Hematopoietic multipotent progenitor cell treated with erythropoietin and hydrocortisone succinate and interleukin-3 and kit ligand, for 4 days (in vitro differentiated cells): ENCODE measurements at regions not wholly inside any gene's neighbourhood (a gene's known extent, or its start where the extent isn't known, plus 50 kb on each side); places are given as distances from the start of the nearest gene placed in this dataset.

Source experiments
- DNase-seq: peaks from one replicate; pipeline ENCODE4 v3.0.0-alpha.2; 2015

GRCh38 chr3:87390821-87391220 lies 114.4 kb upstream of the POU1F1 start:
- no peak for DNase-seq

DNA sequence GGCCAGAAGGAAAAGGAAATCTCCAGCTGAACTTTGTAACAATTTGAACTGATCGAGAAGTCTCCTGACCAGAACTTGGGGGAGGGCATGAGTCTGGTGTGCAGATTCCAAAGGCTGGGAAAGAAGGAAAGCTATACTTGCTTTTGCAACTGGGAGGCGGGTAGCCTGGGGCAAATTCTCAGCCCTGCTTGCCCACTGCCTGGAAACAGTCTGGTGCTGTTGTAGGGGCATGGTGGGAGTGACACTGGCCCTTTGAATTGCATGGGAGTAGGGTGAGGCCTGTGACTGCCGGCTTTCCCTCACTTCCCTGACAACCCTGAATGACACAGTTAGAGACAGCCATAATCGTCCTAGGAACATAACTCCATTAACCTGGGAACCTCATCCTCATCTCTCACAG lies 114.0 kb upstream of the POU1F1 start:
- DNase-seq, result no peak

- DNase-seq, result no peak
These were observed 98.9 kb upstream of the POU1F1 start for GRCh38 chr3:87375231-87375682.

DNA sequence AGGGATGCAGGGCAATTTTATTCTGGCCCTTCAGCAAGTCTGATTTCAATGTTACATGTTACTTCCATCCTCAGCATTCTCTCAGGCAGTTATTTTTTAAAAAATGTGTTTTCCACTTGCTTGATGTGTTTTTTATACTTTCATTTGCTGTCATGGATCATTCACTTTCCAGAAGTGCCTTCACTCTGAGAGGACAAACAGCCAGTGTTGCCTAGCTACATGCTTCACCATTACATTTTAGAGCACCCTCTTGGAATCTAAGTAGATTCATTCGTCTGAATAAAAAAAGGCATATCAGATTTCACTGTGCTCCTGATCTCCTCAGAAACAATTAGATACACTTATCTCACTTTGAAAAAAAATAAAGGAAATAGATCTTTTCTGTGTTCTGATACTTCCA lies 93.6 kb upstream of the POU1F1 start:
- no peak for DNase-seq

- DNase-seq, result peak; percentile 56
These were observed 91.4 kb upstream of the POU1F1 start for GRCh38 chr3:87367736-87368135.

GRCh38 chr3:87363721-87364120 lies 87.3 kb upstream of the POU1F1 start:
- no peak for DNase-seq

- DNase-seq, result no peak
These were observed 85.6 kb upstream of the POU1F1 start for GRCh38 chr3:87361956-87362355.

DNA sequence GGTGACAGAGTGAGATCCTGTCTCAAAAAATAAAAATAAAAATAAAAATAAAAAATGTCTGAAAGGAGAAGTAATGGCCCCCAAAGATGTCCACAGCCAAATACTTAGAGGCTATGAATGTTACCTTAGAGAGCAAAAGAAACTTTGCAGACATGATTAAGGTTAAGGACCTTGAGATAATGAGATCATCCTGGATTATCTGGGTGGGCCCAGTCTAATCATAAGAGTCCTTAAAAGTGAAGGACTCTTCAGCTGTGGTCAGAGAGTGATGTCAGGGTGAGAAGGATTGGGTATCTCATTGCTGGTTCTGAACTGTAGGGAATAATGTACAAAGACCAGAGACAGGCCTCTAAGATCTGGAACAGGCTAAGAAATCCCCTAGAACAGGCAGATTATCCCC lies 84.9 kb upstream of the POU1F1 start:
- DNase-seq, result no peak

DNA sequence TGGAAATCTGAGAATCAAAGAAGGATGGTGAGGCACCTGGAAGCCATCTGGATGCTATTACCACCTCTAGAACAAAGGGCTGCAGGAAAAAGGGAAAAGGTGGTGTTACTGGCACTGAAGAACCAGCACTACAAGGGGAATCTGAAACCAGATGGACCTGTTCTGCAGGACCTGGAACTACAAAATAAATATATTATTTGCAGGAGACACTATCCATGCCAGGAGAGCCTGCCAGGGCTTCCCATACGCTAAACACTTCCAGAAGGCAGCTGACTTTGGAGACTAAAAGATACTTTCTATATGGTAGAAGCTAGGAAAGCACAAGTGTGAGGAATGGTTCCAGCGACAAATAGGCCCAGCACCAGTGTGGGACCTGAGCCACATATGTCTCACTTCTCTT lies 83.4 kb upstream of the POU1F1 start:
- DNase-seq, result no peak

DNA sequence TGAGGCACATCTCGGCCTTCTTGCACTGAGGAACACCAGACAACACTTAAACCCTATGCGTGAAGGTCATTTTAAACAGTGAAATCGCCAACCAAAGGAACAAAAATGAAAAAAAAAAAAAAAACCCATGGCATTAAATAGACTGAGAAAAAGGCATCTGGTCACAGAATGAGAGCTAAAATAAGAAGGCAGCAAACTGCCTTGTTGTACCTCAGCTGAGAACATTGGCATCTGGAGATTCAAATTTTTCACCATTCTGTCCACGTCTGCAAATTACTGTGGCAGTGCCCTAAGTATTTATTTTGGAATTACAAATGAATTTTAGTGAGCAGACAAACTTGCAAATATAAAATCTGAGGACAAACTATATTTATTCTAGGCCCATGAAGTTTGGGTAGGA lies 82.6 kb upstream of the POU1F1 start:
- no peak for DNase-seq

DNA sequence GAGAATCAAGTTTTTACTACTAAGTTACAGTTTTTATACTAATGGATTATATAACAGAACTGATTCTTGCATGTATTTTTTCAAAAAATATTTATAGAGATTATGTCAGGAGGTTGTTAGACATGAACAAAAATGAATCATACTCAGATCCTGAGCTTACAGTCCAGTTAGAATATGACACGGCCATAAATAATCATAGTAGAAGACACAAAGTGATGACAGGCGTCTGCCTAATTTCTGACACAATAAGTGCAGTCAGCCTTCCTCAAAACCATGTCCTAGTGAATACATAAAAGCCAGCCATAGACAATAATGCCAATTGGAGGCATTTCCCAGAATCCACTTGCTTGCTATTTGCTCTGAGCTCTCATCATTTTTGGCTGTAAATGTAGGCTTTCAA lies 81.7 kb upstream of the POU1F1 start:
- no peak for DNase-seq

- DNase-seq, result no peak
These were observed 78.0 kb upstream of the POU1F1 start for GRCh38 chr3:87354398-87354797.

DNA sequence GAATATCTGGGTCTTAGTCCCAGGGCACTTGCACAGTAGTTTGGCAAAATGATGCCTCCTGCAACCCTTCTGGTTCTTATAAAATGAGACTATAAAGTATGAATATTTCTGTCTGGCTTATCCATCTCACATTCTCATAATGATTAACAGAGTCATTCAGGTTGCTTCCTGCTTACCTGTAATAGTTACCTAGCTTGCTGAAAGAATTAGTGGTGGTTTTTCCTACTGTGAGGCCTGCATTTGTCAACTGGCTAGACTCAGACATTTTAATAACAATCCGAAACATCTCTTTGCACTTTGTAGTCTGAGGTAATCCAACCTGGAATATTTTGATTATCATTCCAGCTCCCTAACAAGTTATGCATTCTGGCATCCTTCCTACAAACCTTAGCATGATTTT lies 75.6 kb upstream of the POU1F1 start:
- DNase-seq, result no peak

DNA sequence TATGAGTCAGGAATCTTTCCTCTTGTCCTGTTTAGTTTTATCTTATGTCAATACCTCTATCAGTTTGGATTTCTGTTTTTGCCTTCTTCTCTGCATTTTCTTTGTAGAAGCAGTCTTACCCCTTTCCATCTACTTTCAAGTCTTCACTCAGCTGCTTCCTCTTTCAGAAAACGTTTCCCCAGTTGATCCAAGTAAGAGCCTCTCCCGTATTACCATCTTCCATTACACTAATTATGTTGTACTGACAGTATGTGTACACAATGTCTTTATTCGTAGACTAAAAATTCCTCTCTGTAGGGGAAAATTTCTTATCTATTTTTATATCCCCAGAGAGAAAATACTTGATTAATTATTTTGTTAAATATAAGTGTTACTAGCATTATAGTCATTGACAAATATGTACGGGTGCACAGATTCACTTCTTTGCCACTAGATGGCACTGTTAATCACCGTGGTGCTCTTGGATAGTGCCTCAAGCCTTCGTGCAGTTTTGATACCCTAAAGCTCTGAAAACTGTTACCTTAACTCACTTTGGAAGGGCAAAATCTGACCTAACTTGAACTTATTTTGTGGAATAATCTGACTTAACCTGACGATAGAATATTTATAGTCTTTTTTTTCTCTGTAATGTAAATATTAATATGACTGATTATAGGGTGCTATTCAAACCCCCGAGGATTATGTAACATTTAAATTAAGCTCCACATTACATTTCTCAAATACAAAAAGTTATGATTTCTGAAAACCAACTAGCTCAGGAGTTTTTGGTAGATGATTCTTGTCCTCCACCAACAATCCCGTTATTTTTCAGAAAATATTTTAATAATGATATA lies 74.2 kb upstream of the POU1F1 start:
- peak; percentile 84 for DNase-seq

- DNase-seq, result no peak
These were observed 73.4 kb upstream of the POU1F1 start for GRCh38 chr3:87349833-87350232.

DNA sequence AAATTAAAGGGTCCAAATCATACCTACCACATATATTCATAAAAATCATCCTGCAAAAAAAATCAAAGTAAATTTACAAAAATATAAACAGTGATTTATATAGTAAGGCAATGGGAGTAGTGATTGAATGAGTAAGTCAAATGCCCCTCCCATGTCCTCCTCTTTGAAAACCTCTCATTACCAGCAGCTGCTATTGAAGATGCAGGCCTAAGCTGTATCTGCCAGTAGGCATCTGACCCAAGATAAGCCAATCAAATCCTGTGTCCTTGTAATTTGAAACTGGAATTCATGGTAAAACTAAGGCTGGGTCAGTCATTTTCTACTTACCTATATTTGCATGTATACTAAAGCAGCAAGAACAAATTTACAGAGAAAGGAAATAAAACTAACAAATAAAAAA lies 60.4 kb upstream of the POU1F1 start:
- no peak for DNase-seq

GRCh38 chr3:87335931-87336330 lies 59.5 kb upstream of the POU1F1 start:
- DNase-seq, result no peak

GRCh38 chr3:87333393-87333892 lies 57.1 kb upstream of the POU1F1 start:
- DNase-seq, result peak; percentile 63

DNA sequence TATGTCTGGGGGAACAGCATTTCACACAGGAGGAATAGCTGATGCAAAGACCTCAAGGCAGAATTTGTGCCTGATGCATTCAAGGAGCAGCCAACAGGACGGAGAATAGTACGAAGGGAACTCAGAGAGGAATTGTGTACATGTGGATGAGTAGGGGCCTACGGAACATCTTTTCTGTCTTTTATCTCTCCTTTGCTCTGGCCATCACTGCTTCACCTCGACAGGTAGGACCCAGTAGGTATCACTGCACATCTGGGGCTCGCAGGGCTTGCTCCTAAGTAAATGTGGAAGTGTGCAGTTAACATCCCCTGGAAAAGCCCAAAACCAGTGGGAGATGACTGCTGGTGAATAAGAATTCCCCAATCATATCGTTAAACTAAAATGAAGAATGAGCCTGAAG lies 56.4 kb upstream of the POU1F1 start:
- DNase-seq, result no peak

- no peak for DNase-seq
These were observed 52.7 kb upstream of the POU1F1 start for GRCh38 chr3:87329065-87329464.
